HL-60 (cell line): ENCODE measurements at regions not wholly inside any gene's neighbourhood (a gene's known extent, or its start where the extent isn't known, plus 50 kb on each side); places are given as distances from the start of the nearest gene placed in this dataset.

ENCODE experiments used
- DNase-seq, 2 experiments: peaks; one replicate each; pipeline ENCODE4 v3.0.0-alpha.2; 2010 to 2020; ENCODE audit warnings: low read depth in 1 of 2, low spot score in 1 of 2
- H3K27ac ChIP-seq: fragments of 250-450 bp; sonication (Bioruptor Pico); replicated peaks from 2 replicates; pipeline ENCODE4 v1.5.1; 2020; ENCODE audit warnings: mild to moderate bottlenecking, moderate library complexity
- H3K27me3 ChIP-seq: fragments of 250-450 bp; sonication (Bioruptor Pico); 2 replicates; pipeline ENCODE4 v1.5.1; 2021; ENCODE audit warnings: mild to moderate bottlenecking, moderate library complexity; ENCODE audit not compliant: insufficient read depth, poor library complexity, severe bottlenecking
- H3K4me3 ChIP-seq: replicated peaks from 2 replicates; pipeline ENCODE4 v1.5.1; 2011; ENCODE audit warnings: mild to moderate bottlenecking, control low read depth, low read length; ENCODE audit not compliant: insufficient read depth
- GABPA ChIP-seq: IDR thresholded peaks from 2 replicates; pipeline ENCODE4 v1.6.1; 2012; ENCODE audit warnings: low read depth
- POLR2AphosphoS5 ChIP-seq: IDR thresholded peaks from 2 replicates; pipeline ENCODE4 v1.6.1; 2012; ENCODE audit warnings: low read depth
- SPI1 ChIP-seq: IDR thresholded peaks from 2 replicates; pipeline ENCODE4 v1.6.1; 2012; ENCODE audit warnings: low read depth, mild to moderate bottlenecking, borderline replicate concordance
- TF ChIP-seq, protein P1 (sequence below): IDR thresholded peaks from one replicate; pipeline ENCODE4 v1.5.1; 2011; ENCODE audit warnings: low read length, control low read depth, inconsistent platforms; ENCODE audit not compliant: insufficient read depth
- TF ChIP-seq, protein P2 (sequence below): IDR thresholded peaks from 2 replicates; pipeline ENCODE4 v1.6.1; 2012; ENCODE audit warnings: low read depth; ENCODE audit not compliant: insufficient replicate concordance

DNA sequence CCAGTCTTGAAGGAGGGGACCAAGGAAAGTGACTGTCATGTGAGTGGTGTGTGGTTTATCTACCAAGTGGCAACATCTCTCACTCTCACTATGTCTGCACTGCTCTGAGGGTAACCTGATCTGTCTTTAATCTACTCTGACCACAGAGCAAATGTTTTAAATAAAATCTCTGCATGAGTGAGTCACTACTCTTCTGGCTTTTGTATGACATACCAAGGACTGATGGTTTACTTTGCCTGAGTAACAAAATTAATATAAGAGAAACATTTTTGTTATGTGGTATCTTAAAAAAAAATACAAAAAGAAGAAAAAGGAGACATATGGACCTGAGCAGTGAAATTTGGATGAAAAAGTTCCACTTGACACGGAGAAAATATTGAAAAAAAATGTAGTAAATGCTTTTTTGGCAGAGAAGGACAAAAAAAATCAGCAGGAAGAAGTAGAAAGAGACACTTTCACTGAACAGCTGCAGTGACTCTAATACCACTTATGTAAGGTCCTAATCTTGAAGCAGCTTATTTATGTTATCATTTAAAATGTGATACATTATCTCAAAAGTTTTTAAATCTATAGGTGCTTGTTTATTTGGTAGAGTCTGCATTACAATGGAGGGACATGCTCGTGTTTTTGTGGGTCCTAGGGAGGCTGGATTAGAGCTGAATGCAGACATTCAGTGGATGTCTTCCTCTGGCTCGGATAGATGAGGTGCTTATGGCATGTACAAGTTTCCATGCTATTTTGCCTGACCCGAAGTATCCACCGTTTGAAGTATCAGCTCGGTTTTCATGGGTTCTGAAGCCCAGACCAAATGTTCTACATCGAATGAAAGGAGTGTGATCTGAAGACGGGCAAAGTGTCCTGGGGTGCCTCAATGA, 240.7 kb downstream of the MAP2K6 start:
- TF ChIP-seq SPI1: no peak
- no peak for TF ChIP-seq POLR2AphosphoS5
- TF ChIP-seq, protein P1, sequence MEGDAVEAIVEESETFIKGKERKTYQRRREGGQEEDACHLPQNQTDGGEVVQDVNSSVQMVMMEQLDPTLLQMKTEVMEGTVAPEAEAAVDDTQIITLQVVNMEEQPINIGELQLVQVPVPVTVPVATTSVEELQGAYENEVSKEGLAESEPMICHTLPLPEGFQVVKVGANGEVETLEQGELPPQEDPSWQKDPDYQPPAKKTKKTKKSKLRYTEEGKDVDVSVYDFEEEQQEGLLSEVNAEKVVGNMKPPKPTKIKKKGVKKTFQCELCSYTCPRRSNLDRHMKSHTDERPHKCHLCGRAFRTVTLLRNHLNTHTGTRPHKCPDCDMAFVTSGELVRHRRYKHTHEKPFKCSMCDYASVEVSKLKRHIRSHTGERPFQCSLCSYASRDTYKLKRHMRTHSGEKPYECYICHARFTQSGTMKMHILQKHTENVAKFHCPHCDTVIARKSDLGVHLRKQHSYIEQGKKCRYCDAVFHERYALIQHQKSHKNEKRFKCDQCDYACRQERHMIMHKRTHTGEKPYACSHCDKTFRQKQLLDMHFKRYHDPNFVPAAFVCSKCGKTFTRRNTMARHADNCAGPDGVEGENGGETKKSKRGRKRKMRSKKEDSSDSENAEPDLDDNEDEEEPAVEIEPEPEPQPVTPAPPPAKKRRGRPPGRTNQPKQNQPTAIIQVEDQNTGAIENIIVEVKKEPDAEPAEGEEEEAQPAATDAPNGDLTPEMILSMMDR: no peak
- no peak for TF ChIP-seq GABPA
- TF ChIP-seq, protein P2, sequence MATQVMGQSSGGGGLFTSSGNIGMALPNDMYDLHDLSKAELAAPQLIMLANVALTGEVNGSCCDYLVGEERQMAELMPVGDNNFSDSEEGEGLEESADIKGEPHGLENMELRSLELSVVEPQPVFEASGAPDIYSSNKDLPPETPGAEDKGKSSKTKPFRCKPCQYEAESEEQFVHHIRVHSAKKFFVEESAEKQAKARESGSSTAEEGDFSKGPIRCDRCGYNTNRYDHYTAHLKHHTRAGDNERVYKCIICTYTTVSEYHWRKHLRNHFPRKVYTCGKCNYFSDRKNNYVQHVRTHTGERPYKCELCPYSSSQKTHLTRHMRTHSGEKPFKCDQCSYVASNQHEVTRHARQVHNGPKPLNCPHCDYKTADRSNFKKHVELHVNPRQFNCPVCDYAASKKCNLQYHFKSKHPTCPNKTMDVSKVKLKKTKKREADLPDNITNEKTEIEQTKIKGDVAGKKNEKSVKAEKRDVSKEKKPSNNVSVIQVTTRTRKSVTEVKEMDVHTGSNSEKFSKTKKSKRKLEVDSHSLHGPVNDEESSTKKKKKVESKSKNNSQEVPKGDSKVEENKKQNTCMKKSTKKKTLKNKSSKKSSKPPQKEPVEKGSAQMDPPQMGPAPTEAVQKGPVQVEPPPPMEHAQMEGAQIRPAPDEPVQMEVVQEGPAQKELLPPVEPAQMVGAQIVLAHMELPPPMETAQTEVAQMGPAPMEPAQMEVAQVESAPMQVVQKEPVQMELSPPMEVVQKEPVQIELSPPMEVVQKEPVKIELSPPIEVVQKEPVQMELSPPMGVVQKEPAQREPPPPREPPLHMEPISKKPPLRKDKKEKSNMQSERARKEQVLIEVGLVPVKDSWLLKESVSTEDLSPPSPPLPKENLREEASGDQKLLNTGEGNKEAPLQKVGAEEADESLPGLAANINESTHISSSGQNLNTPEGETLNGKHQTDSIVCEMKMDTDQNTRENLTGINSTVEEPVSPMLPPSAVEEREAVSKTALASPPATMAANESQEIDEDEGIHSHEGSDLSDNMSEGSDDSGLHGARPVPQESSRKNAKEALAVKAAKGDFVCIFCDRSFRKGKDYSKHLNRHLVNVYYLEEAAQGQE: no peak
- Histone ChIP-seq H3K27me3 (no peaks in the 10 kb centered on the region), H3K27ac (no peak overlapping the region), H3K4me3 (no peak overlapping the region)
- no peak for DNase-seq

DNA sequence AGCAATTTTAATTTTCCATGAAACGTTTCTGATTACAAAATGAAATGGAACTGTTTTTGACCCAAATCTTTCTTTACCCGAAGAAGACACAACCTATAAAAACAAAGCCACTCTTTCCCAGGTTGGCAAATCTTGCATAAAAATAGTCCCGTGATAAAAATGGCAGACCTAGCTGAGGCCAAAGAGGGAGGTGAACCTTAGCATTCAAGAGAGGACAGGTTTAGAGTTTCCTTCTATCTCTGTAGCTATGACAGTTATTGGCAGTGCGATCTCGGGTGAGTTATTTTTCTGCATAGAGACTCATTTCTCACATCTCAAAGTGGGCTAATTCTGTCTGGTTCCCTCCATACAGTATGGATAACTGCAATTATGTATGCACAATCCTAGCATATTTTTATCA, 241.4 kb downstream of the MAP2K6 start:
- Histone ChIP-seq H3K27ac (no peak overlapping the region), H3K27me3 (no peaks in the 10 kb centered on the region), H3K4me3 (no peak overlapping the region)
- TF ChIP-seq GABPA (no peak), SPI1 (no peak), POLR2AphosphoS5 (no peak)
- TF ChIP-seq, protein P1: no peak
- TF ChIP-seq, protein P2: no peak
- no peak for DNase-seq

DNA sequence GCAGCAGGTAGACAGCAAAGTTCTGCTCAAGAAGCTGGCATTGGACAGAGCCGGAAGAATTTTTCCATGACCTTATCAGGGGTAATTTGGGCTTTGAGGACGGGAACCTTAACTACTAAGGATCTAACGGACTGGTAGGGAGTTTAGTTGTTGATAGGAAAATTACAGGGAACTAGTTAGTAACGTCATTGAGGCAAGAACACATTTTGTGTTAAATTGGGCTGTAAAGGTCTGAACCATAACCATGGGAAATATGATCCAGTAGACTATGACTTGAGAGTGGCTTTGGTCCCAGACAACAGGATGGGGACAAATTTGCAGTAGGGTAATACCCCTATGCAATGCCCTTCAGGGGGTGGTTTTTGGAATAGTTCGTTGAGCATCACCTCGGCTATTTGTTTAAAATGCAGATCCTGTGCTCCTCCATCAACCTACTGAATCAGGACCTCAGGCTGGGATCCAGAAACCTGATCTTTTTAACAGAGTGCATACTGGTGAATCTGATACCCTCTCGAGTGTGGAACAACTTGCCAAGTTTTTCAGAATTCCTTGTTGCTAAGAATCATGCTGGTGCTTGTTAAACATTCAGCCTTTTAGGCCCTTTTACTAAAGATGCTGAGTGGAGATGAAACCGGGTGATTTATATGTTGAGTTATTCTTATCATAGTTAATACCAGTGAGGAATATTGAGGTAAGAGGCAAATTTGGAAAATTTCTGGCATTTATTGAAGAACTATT, 255.1 kb downstream of the MAP2K6 start:
- TF ChIP-seq GABPA (no peak), SPI1 (no peak), POLR2AphosphoS5 (no peak)
- TF ChIP-seq, protein P2: no peak
- no peak overlapping the region for H3K27ac ChIP-seq
- no peak overlapping the region for H3K4me3 ChIP-seq
- no peaks in the 10 kb centered on the region for H3K27me3 ChIP-seq
- no peak for DNase-seq
